ENCODE measurements at regions not wholly inside any gene's neighbourhood (a gene's known extent, or its start where the extent isn't known, plus 50 kb on each side); places are given as distances from the start of the nearest gene placed in this dataset.

- FAIRE-seq (no peak), ATAC-seq (no peak), DNase-seq (ENCODE audit: low read depth, low spot score) (no peak)
- Histone ChIP-seq H2AFZ (ENCODE audit: control insufficient read depth, low read depth, low read length) (no peak overlapping the region), H3K4me3 (no peak overlapping the region), H3K9me3 (replicated peaks; ENCODE audit: control insufficient read depth, insufficient read depth, low read length) (no peaks in the 10 kb centered on the region), H3K27me3 (replicated peaks in 1 of 2; ENCODE audit: control insufficient read depth in 2 of 2, insufficient read depth in 2 of 2, low read length in 1 of 2) (no peaks in the 10 kb centered on the region; a peak in 2 of 4 replicates), H3K36me3 (ENCODE audit: control insufficient read depth in 2 of 2, insufficient read depth in 2 of 2, low read length in 1 of 2) (no peaks in the 10 kb centered on the region), H4K20me1 (ENCODE audit: control insufficient read depth, insufficient read depth) (no peaks in the 10 kb centered on the region), H3K79me2 (ENCODE audit: control insufficient read depth, insufficient read depth, low read length) (no peaks in the 10 kb centered on the region), H3K9ac (ENCODE audit: control insufficient read depth, insufficient read depth, low read length) (no peak overlapping the region), H3K27ac (ENCODE audit: control insufficient read depth, insufficient read depth) (no peak overlapping the region), H3K4me1 (ENCODE audit: control insufficient read depth, insufficient read depth, low read length) (no peaks in the 10 kb centered on the region), H3K4me2 (ENCODE audit: control insufficient read depth, insufficient read depth) (no peak overlapping the region)
- 7% methylated on average over 6 of the region's 6 CpGs for WGBS (ENCODE audit: insufficient coverage, insufficient replicate concordance, low lambda C conversion rate, missing lambda C conversion rate)
- ChIA-PET POLR2A (no interaction called here), RAD21 (ENCODE audit: unreplicated experiment) (no interaction called here), CTCF (no interaction called here), SMC1A (ENCODE audit: uncharacterized antibody, unreplicated experiment) (no interaction called here)
- intact Hi-C loops (cut with micrococcal nuclease; ENCODE audit: unreplicated experiment), result no loop called here
- BruUV-seq (replicated peaks), result no TSS peak
- in situ Hi-C loops (cut with MboI), result no loop called here
- no peak for TF ChIP-seq USF2 (IDR thresholded peaks at IDR 0.05; ENCODE audit: borderline replicate concordance, low read depth, low read length)
- no peak for TF ChIP-seq TARDBP (IDR thresholded peaks at IDR 0.05; ENCODE audit: borderline replicate concordance)
- no peak for TF ChIP-seq IRF5 (IDR thresholded peaks at IDR 0.05; ENCODE audit: borderline replicate concordance)
- no peak for TF ChIP-seq FOXK2 (IDR thresholded peaks at IDR 0.05)
- TF ChIP-seq TCF12 (IDR thresholded peaks at IDR 0.05; ENCODE audit: low read depth, low read length), result no peak
- no peak for TF ChIP-seq BHLHE40 (IDR thresholded peaks at IDR 0.05; ENCODE audit: borderline replicate concordance in 1 of 2, low read depth in 2 of 2, low read length in 1 of 2)
- no peak for TF ChIP-seq CEBPB (IDR thresholded peaks at IDR 0.05; ENCODE audit: borderline replicate concordance in 1 of 2, low read depth in 2 of 2, low read length in 2 of 2)
- TF ChIP-seq FOXM1 (IDR thresholded peaks at IDR 0.05; ENCODE audit: low read depth, low read length), result no peak
- TF ChIP-seq RELA (IDR thresholded peaks at IDR 0.05; ENCODE audit: borderline replicate concordance, partially characterized antibody), result no peak
- TF ChIP-seq NR2C2 (IDR thresholded peaks at IDR 0.05; ENCODE audit: borderline replicate concordance, control insufficient read depth, insufficient read length, low read depth), result no peak
- TF ChIP-seq STAT3 (IDR thresholded peaks at IDR 0.05; ENCODE audit: low read depth, low read length), result no peak
- TF ChIP-seq, protein P1, sequence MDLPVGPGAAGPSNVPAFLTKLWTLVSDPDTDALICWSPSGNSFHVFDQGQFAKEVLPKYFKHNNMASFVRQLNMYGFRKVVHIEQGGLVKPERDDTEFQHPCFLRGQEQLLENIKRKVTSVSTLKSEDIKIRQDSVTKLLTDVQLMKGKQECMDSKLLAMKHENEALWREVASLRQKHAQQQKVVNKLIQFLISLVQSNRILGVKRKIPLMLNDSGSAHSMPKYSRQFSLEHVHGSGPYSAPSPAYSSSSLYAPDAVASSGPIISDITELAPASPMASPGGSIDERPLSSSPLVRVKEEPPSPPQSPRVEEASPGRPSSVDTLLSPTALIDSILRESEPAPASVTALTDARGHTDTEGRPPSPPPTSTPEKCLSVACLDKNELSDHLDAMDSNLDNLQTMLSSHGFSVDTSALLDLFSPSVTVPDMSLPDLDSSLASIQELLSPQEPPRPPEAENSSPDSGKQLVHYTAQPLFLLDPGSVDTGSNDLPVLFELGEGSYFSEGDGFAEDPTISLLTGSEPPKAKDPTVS (IDR thresholded peaks at IDR 0.05; ENCODE audit: low read depth, low read length), result no peak
- no peak for TF ChIP-seq ZNF24 (IDR thresholded peaks at IDR 0.05)
- TF ChIP-seq MEF2A (IDR thresholded peaks at IDR 0.05; ENCODE audit: insufficient read depth, low read depth, low read length), result no peak
- TF ChIP-seq, protein P2, sequence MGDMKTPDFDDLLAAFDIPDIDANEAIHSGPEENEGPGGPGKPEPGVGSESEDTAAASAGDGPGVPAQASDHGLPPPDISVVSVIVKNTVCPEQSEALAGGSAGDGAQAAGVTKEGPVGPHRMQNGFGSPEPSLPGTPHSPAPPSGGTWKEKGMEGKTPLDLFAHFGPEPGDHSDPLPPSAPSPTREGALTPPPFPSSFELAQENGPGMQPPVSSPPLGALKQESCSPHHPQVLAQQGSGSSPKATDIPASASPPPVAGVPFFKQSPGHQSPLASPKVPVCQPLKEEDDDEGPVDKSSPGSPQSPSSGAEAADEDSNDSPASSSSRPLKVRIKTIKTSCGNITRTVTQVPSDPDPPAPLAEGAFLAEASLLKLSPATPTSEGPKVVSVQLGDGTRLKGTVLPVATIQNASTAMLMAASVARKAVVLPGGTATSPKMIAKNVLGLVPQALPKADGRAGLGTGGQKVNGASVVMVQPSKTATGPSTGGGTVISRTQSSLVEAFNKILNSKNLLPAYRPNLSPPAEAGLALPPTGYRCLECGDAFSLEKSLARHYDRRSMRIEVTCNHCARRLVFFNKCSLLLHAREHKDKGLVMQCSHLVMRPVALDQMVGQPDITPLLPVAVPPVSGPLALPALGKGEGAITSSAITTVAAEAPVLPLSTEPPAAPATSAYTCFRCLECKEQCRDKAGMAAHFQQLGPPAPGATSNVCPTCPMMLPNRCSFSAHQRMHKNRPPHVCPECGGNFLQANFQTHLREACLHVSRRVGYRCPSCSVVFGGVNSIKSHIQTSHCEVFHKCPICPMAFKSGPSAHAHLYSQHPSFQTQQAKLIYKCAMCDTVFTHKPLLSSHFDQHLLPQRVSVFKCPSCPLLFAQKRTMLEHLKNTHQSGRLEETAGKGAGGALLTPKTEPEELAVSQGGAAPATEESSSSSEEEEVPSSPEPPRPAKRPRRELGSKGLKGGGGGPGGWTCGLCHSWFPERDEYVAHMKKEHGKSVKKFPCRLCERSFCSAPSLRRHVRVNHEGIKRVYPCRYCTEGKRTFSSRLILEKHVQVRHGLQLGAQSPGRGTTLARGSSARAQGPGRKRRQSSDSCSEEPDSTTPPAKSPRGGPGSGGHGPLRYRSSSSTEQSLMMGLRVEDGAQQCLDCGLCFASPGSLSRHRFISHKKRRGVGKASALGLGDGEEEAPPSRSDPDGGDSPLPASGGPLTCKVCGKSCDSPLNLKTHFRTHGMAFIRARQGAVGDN (IDR thresholded peaks at IDR 0.05), result no peak
- TF ChIP-seq CBFB (IDR thresholded peaks at IDR 0.05; ENCODE audit: low read depth), result no peak
Measured at GRCh38 chr3:66110840-66111239, 72.1 kb upstream of the MAGI1 start.

Data from GM12878 (cell line).